HCT116 (cell line): ENCODE measurements at regions not wholly inside any gene's neighbourhood (a gene's known extent, or its start where the extent isn't known, plus 50 kb on each side); places are given as distances from the start of the nearest gene placed in this dataset.
A peak's percentile ranks its signal among the peaks of the same experiment; 100 is the strongest.

Experiments used
- ATAC-seq: fragments of 200-7000 bp; cut with Tn5 transposase; 2 replicates; pipeline ENCODE4 v1.9.1; 2020; ENCODE audit warnings: mild to moderate bottlenecking, moderate library complexity
- BruUV-seq: library from RNA; stranded (reverse); fragments of 400-500 nt; replicated peaks from 2 replicates; lab custom pipeline; 2021; lab: Mats Ljungman, UMichigan
- CTCF ChIA-PET: fragments of 300-600 bp; sonication (Branson Sonifier 250); formaldehyde crosslinking; loops from one replicate; lab custom pipeline; 2021; ENCODE audit warnings: antibody characterized with exemption; lab: Charles Lee
- POLR2A ChIA-PET: fragments of 300-600, 350-600 bp; sonication (Branson Sonifier 250); formaldehyde crosslinking; loops from one replicate; lab custom pipeline; 2021; ENCODE audit warnings: antibody characterized with exemption; lab: Charles Lee
- RAD21 ChIA-PET, 2 experiments: fragments of 300-600 bp; sonication (Branson Sonifier 250); formaldehyde crosslinking; loops; one replicate each; lab custom pipeline; 2023; ENCODE audit warnings: low total read pairs in 2 of 2; ENCODE audit not compliant: uncharacterized antibody in 2 of 2, unreplicated experiment in 2 of 2, low non-redundant PET in 1 of 2; lab: Charles Lee
- DNase-seq: peaks from one replicate; pipeline ENCODE4 v3.0.0-alpha.2; 2010; ENCODE audit warnings: low read depth, low spot score
- H2AFZ ChIP-seq: fragments of 200-600 bp; shearing (Covaris generic), sonication (generic); 2 replicates; pipeline ENCODE4 v1.6.1; 2017; ENCODE audit warnings: low read depth, mixed run types, mixed read lengths, antibody characterized with exemption, low read length; ENCODE audit not compliant: poor library complexity, severe bottlenecking
- H3K27ac ChIP-seq: 2 replicates; pipeline ENCODE4 v1.5.1; 2012; ENCODE audit warnings: low read depth, low read length
- H3K27me3 ChIP-seq: fragments of 200-600 bp; sonication (generic); 2 replicates; pipeline ENCODE4 v1.6.1; 2016; ENCODE audit warnings: mixed run types, low read length, mixed read lengths; ENCODE audit not compliant: insufficient read depth
- H3K36me3 ChIP-seq, 2 experiments: fragments of 200-500 bp in 1 of 2; fragments of 200-600 bp in 1 of 2; sonication (Bioruptor generic) in 1 of 2; sonication (generic) in 1 of 2; 2 replicates each; pipeline versions ENCODE4 v1.5.1 to v1.6.1; 2014 to 2016; ENCODE audit warnings: low read length in 2 of 2, inconsistent platforms in 1 of 2, mixed read lengths in 1 of 2, mixed run types in 1 of 2; ENCODE audit not compliant: insufficient read depth in 2 of 2, control insufficient read depth in 1 of 2
- H3K4me1 ChIP-seq, 2 experiments: fragments of 200-600 bp in 1 of 2; sonication (generic) in 1 of 2; 2 replicates each; pipeline versions ENCODE4 v1.5.1 to v1.6.1; 2012 to 2017; ENCODE audit warnings: low read length in 2 of 2, inconsistent platforms in 1 of 2, mild to moderate bottlenecking in 1 of 2, mixed read lengths in 1 of 2, mixed run types in 1 of 2, moderate library complexity in 1 of 2; ENCODE audit not compliant: insufficient read depth in 2 of 2, control insufficient read depth in 1 of 2
- H3K4me2 ChIP-seq: fragments of 200-600 bp; sonication (generic); 2 replicates; pipeline ENCODE4 v1.6.1; 2017; ENCODE audit warnings: mixed run types, low read length, mixed read lengths
- H3K4me3 ChIP-seq, 2 experiments: fragments of 200-600 bp in 1 of 2; sonication (generic) in 1 of 2; replicated peaks in 1 of 2; 2 replicates each; pipeline ENCODE4 v1.5.1; 2011 to 2016; ENCODE audit warnings: low read length in 2 of 2, control low read depth in 1 of 2, low read depth in 1 of 2, mild to moderate bottlenecking in 1 of 2, mixed read lengths in 1 of 2, mixed run types in 1 of 2
- H3K79me2 ChIP-seq: fragments of 200-600 bp; sonication (generic); 2 replicates; pipeline ENCODE4 v1.6.1; 2017; ENCODE audit warnings: mild to moderate bottlenecking, mixed run types, low read length, moderate library complexity, mixed read lengths; ENCODE audit not compliant: insufficient read depth
- H3K9ac ChIP-seq: fragments of 200-600 bp; sonication (generic); 2 replicates; pipeline ENCODE4 v1.6.1; 2016; ENCODE audit warnings: low read length, mixed read lengths
- H3K9me2 ChIP-seq: fragments of 200-600 bp; sonication (generic), shearing (Covaris generic); 2 replicates; pipeline ENCODE4 v1.6.1; 2017; ENCODE audit warnings: mixed run types, mild to moderate bottlenecking, moderate library complexity; ENCODE audit not compliant: insufficient read depth
- H3K9me3 ChIP-seq, 2 experiments: fragments of 200-500 bp in 1 of 2; fragments of 200-600 bp in 1 of 2; sonication (Bioruptor generic) in 1 of 2; sonication (generic) in 1 of 2; 2 replicates each; pipeline ENCODE4 v1.6.1; 2014 to 2017; ENCODE audit warnings: low read length in 2 of 2, mixed read lengths in 2 of 2, inconsistent platforms in 1 of 2, low read depth in 1 of 2, mild to moderate bottlenecking in 1 of 2, mixed run types in 1 of 2, moderate library complexity in 1 of 2; ENCODE audit not compliant: control insufficient read depth in 1 of 2, insufficient read depth in 1 of 2
- H4K20me1 ChIP-seq: fragments of 200-600 bp; sonication (generic), shearing (Covaris generic); 2 replicates; pipeline ENCODE4 v1.6.1; 2017; ENCODE audit warnings: mixed run types, mild to moderate bottlenecking, moderate library complexity; ENCODE audit not compliant: insufficient read depth
- EZH2 ChIP-seq: fragments of 200-600 bp; sonication (generic); IDR thresholded peaks from 2 replicates; pipeline ENCODE4 v1.6.1; 2017; ENCODE audit warnings: antibody characterized with exemption, mixed run types
- EZH2phosphoT487 ChIP-seq: fragments of 200-600 bp; IDR thresholded peaks from 2 replicates; pipeline ENCODE4 v1.6.1; 2018; ENCODE audit warnings: antibody characterized with exemption, borderline replicate concordance
- JUND ChIP-seq: IDR thresholded peaks from 2 replicates; pipeline ENCODE4 v1.6.1; 2012
- RAD21 ChIP-seq: IDR thresholded peaks from 2 replicates; pipeline ENCODE4 v1.6.1; 2012; ENCODE audit warnings: low read depth, mild to moderate bottlenecking
- SP1 ChIP-seq: IDR thresholded peaks from 2 replicates; pipeline ENCODE4 v1.6.1; 2012; ENCODE audit warnings: low read depth
- TCF7L2 ChIP-seq: IDR thresholded peaks from 2 replicates; pipeline ENCODE4 v1.7.0; 2011; ENCODE audit warnings: borderline replicate concordance, inconsistent platforms; ENCODE audit not compliant: insufficient read depth, insufficient read length; ENCODE audit errors: extremely low read depth
- ZFX ChIP-seq: fragments of 450-650 bp; IDR thresholded peaks from 2 replicates; pipeline ENCODE4 v1.6.1; 2017
- ZNF274 ChIP-seq: fragments of 200-500 bp; sonication (Bioruptor generic); IDR thresholded peaks from 2 replicates; pipeline ENCODE4 v1.6.1; 2014; ENCODE audit warnings: mild to moderate bottlenecking, low read depth, low read length, inconsistent platforms
- intact Hi-C: fragments of 100-400 bp; cut with micrococcal nuclease; formaldehyde crosslinking; loops from 2 replicates; pipeline ENCODE4 v1.10.0; 2022
- TF ChIP-seq, protein P1 (sequence below), 3 experiments: fragments of 200-600 bp in 1 of 3; sonication (generic) in 1 of 3; IDR thresholded peaks in 2 of 3; conservative IDR thresholded peaks in 1 of 3; 2 replicates each; pipeline ENCODE4 v1.5.1; 2012 to 2017; ENCODE audit warnings: low read depth in 2 of 3, low read length in 2 of 3, antibody characterized with exemption in 1 of 3, borderline replicate concordance in 1 of 3, control low read depth in 1 of 3, mild to moderate bottlenecking in 1 of 3, mixed read lengths in 1 of 3, mixed run types in 1 of 3, moderate library complexity in 1 of 3; ENCODE audit not compliant: insufficient read depth in 1 of 3

DNA sequence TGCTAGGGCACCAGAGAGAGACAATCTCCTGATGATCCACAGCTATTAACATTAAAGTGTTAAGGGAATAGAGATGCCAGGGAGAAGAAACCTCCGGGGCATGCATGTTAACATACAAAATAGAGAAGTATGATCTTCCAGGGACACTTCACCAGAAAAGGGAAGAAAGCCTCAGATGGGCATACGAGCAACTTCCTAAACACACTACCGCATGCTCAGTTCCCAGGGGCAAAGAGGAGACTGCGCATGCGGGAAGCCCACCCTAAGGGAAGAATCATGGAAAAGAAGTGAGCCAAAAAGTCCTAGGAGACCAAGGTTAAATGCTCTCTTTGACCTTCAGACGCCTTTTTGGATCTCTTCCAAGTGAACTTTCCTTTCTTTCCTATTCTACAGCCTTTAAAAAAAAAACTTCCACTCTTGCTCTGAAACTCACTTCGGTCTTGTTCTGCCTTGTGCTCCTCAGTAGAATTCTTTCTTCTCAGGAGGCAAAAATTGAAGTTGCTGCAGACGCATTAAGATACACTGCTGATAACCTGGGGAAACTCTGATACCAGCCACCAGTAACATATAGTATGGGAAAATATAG lies 1211.3 kb downstream of the REEP3 start:
- POLR2A ChIA-PET = no interaction called here
- Histone ChIP-seq H3K4me1 (peaks cover 0 to 4% of the 10 kb centered on the region in 2 experiments; a peak in 1 of 4 replicates), H3K4me3 (no peak overlapping the region), H3K27me3 (no peaks in the 10 kb centered on the region), H4K20me1 (no peaks in the 10 kb centered on the region), H3K36me3 (no peaks in the 10 kb centered on the region), H3K9me3 (no peaks in the 10 kb centered on the region), H3K9me2 (no peaks in the 10 kb centered on the region), H3K79me2 (no peaks in the 10 kb centered on the region), H3K4me2 (peak overlapping the region; percentile 9; the same call in 1 of the 2 replicates), H3K27ac (no peak overlapping the region), H3K9ac (no peak overlapping the region), H2AFZ (no peak overlapping the region)
- RAD21 ChIA-PET = no interaction called here
- CTCF ChIA-PET = no interaction called here
- no peak for TF ChIP-seq SP1
- BruUV-seq = no TSS peak
- intact Hi-C loops = loop anchor here (5.0 to 10.0 kb wide), 2 partner anchors 690 to 1892 kb away; no protein-coding TSS in a partner anchor
- ATAC-seq = no peak
- DNase-seq = no peak

DNA sequence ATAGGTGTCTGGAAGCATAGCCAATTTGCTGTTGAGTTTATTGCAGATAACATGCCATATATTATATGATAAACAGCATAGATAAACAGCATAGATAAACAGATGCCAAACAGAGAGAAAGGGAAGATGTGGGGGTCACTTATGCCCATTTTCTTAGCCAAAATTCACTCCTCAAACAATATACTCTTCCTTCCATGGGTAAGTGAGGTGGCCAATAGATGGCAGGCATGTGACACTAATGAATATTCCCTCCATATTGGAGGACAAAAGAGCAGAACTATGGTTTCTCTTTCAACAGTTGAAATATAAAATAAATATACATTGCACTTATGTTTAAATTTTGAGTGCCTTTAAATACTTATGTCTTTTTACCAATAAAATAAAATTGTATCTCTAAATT lies 1212.8 kb downstream of the REEP3 start:
- intact Hi-C loops = loop anchor here (2.0 to 10.0 kb wide), 3 partner anchors 692 to 1891 kb away; no protein-coding TSS in a partner anchor

More for the DNA sequence above, 1212.8 kb downstream of the REEP3 start:
- DNase-seq (peak; percentile 33), ATAC-seq (peak; percentile 73)
- no peaks in the 10 kb centered on the region for H3K79me2 ChIP-seq
- H2AFZ ChIP-seq = peak overlapping the region; percentile 52
- H3K27me3 ChIP-seq = no peaks in the 10 kb centered on the region
- H3K4me2 ChIP-seq = no peak overlapping the region
- ChIA-PET POLR2A (no interaction called here), CTCF (no interaction called here)
- no peaks in the 10 kb centered on the region for H3K9me3 ChIP-seq
- no peaks in the 10 kb centered on the region for H3K36me3 ChIP-seq
- no peaks in the 10 kb centered on the region for H4K20me1 ChIP-seq
- H3K9me2 ChIP-seq = no peaks in the 10 kb centered on the region
- H3K4me1 ChIP-seq = peaks cover 0 to 4% of the 10 kb centered on the region in 2 experiments; a peak in 1 of 4 replicates
- no TSS peak for BruUV-seq
- no peak for TF ChIP-seq TCF7L2
- no peak for TF ChIP-seq EZH2
- TF ChIP-seq ZFX = no peak
- no peak for TF ChIP-seq EZH2phosphoT487
- TF ChIP-seq, protein P1, sequence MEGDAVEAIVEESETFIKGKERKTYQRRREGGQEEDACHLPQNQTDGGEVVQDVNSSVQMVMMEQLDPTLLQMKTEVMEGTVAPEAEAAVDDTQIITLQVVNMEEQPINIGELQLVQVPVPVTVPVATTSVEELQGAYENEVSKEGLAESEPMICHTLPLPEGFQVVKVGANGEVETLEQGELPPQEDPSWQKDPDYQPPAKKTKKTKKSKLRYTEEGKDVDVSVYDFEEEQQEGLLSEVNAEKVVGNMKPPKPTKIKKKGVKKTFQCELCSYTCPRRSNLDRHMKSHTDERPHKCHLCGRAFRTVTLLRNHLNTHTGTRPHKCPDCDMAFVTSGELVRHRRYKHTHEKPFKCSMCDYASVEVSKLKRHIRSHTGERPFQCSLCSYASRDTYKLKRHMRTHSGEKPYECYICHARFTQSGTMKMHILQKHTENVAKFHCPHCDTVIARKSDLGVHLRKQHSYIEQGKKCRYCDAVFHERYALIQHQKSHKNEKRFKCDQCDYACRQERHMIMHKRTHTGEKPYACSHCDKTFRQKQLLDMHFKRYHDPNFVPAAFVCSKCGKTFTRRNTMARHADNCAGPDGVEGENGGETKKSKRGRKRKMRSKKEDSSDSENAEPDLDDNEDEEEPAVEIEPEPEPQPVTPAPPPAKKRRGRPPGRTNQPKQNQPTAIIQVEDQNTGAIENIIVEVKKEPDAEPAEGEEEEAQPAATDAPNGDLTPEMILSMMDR (IDR thresholded peaks at IDR 0.05 in 2 of 3, conservative IDR thresholded peaks at IDR 0.05 in 1 of 3; ENCODE audit: borderline replicate concordance in 1 of 3, insufficient read depth in 1 of 3, low read depth in 2 of 3, low read length in 2 of 3) = peak; percentile 37 to 68 (median 39); a peak in 4 of 6 replicates
- TF ChIP-seq RAD21 = peak; percentile 69
- TF ChIP-seq JUND = no peak
- no peak for TF ChIP-seq ZNF274
- no peak for TF ChIP-seq SP1
- TF ChIP-seq, all 23 proteins: peak for 2
- H3K9ac ChIP-seq = no peak overlapping the region
- no peak overlapping the region for H3K27ac ChIP-seq
- no peak overlapping the region for H3K4me3 ChIP-seq
- RAD21 ChIA-PET = no interaction called here
